ENCODE measurements at regions not wholly inside any gene's neighbourhood (a gene's known extent, or its start where the extent isn't known, plus 50 kb on each side); places are given as distances from the start of the nearest gene placed in this dataset.

- TF ChIP-seq YY1 (IDR thresholded peaks at IDR 0.05; ENCODE audit: insufficient read depth, insufficient read length) (no peak), ZNF274 (IDR thresholded peaks at IDR 0.05; ENCODE audit: low read depth, low read length) (no peak), SUZ12 (IDR thresholded peaks at IDR 0.05; ENCODE audit: extremely low read depth, insufficient read depth, insufficient read length) (no peak)
Observed at GRCh38 chr5:101977729-101978345, 318.2 kb downstream of the SLCO4C1 start.
